Astrocyte (in vitro differentiated cells and primary cell): ENCODE measurements at regions not wholly inside any gene's neighbourhood (a gene's known extent, or its start where the extent isn't known, plus 50 kb on each side); places are given as distances from the start of the nearest gene placed in this dataset.

Experiments
- DNase-seq: peaks from one replicate; pipeline ENCODE4 v3.0.0-alpha.2; 2010; ENCODE audit warnings: low read depth
- FAIRE-seq: peaks from 2 replicates; lab custom pipeline; 2011; peaks lifted over from hg19 to GRCh38; lab: Jason Lieb, UNC
- H2AFZ ChIP-seq: 2 replicates; pipeline ENCODE4 v1.6.0; 2012; ENCODE audit warnings: low read depth, low read length, inconsistent platforms
- H3K27ac ChIP-seq: 2 replicates; pipeline ENCODE4 v1.5.1; 2011; ENCODE audit warnings: low read depth, low read length, inconsistent platforms
- H3K27me3 ChIP-seq: 2 replicates; pipeline ENCODE4 v1.6.0; 2011; ENCODE audit warnings: low read length, inconsistent platforms; ENCODE audit not compliant: insufficient read depth
- H3K36me3 ChIP-seq: 2 replicates; pipeline ENCODE4 v1.5.1; 2011; ENCODE audit warnings: low read length, inconsistent platforms; ENCODE audit not compliant: insufficient read depth
- H3K4me1 ChIP-seq: 2 replicates; pipeline ENCODE4 v1.5.1; 2011; ENCODE audit warnings: low read length, inconsistent platforms; ENCODE audit not compliant: insufficient read depth
- H3K4me2 ChIP-seq: 2 replicates; pipeline ENCODE4 v1.6.0; 2012; ENCODE audit warnings: low read length, inconsistent platforms
- H3K4me3 ChIP-seq: 2 replicates; pipeline ENCODE4 v1.5.1; 2011; ENCODE audit warnings: low read depth, mild to moderate bottlenecking, low read length, inconsistent platforms; ENCODE audit not compliant: insufficient read depth
- H3K79me2 ChIP-seq: 2 replicates; pipeline ENCODE4 v1.6.0; 2012; ENCODE audit warnings: mild to moderate bottlenecking, low read length, inconsistent platforms; ENCODE audit not compliant: insufficient read depth
- H3K9ac ChIP-seq: 2 replicates; pipeline ENCODE4 v1.6.0; 2012; ENCODE audit warnings: mild to moderate bottlenecking, low read length, inconsistent platforms
- H3K9me3 ChIP-seq: 2 replicates; pipeline ENCODE4 v1.5.1; 2012; ENCODE audit warnings: low read depth, mild to moderate bottlenecking, low read length, inconsistent platforms; ENCODE audit not compliant: insufficient read depth
- H4K20me1 ChIP-seq: 2 replicates; pipeline ENCODE4 v1.6.0; 2012; ENCODE audit warnings: low read length, inconsistent platforms; ENCODE audit not compliant: insufficient read depth
- H3K27ac Mint-ChIP-seq: one replicate; pipeline ENCODE4 v1.8.0; 2021; ENCODE audit warnings: mild to moderate bottlenecking, mixed read lengths; ENCODE audit not compliant: unreplicated experiment
- H3K27me3 Mint-ChIP-seq: one replicate; pipeline ENCODE4 v1.8.0; 2021; ENCODE audit warnings: low read depth, mixed read lengths; ENCODE audit not compliant: unreplicated experiment
- H3K36me3 Mint-ChIP-seq: one replicate; pipeline ENCODE4 v1.8.0; 2021; ENCODE audit warnings: low read depth, mixed read lengths; ENCODE audit not compliant: unreplicated experiment
- H3K4me1 Mint-ChIP-seq: one replicate; pipeline ENCODE4 v1.8.0; 2021; ENCODE audit warnings: low read depth, mixed read lengths; ENCODE audit not compliant: unreplicated experiment
- H3K4me3 Mint-ChIP-seq: one replicate; pipeline ENCODE4 v1.8.0; 2021; ENCODE audit warnings: mild to moderate bottlenecking, moderate library complexity, mixed read lengths; ENCODE audit not compliant: unreplicated experiment
- H3K9me3 Mint-ChIP-seq: one replicate; pipeline ENCODE4 v1.8.0; 2021; ENCODE audit warnings: mild to moderate bottlenecking, mixed read lengths; ENCODE audit not compliant: unreplicated experiment
- CTCF ChIP-seq: IDR thresholded peaks from 2 replicates; pipeline ENCODE4 v1.5.1; 2011; ENCODE audit warnings: low read depth, mild to moderate bottlenecking, inconsistent platforms, low read length, moderate library complexity; ENCODE audit not compliant: insufficient read depth
- EZH2 ChIP-seq: IDR thresholded peaks from 2 replicates; pipeline ENCODE4 v1.6.1; 2012; ENCODE audit warnings: mild to moderate bottlenecking, low read length, inconsistent platforms; ENCODE audit not compliant: insufficient read depth

- H3K27me3 ChIP-seq: no peaks in the 10 kb centered on the region
- H3K27ac ChIP-seq: no peak overlapping the region
- no peaks in the 10 kb centered on the region for H3K4me1 Mint-ChIP-seq
- no peaks in the 10 kb centered on the region for H3K9me3 ChIP-seq
- H3K27me3 Mint-ChIP-seq: no peaks in the 10 kb centered on the region
- H3K4me3 ChIP-seq: no peak overlapping the region
- no peak for TF ChIP-seq EZH2
- DNase-seq: no peak
- H3K4me1 ChIP-seq: no peaks in the 10 kb centered on the region
- no peak overlapping the region for H3K9ac ChIP-seq
- H3K4me3 Mint-ChIP-seq: no peak overlapping the region
- H3K9me3 Mint-ChIP-seq: no peaks in the 10 kb centered on the region
- H3K4me2 ChIP-seq: no peak overlapping the region
- H3K36me3 ChIP-seq: no peaks in the 10 kb centered on the region
- H4K20me1 ChIP-seq: no peaks in the 10 kb centered on the region
- no peak overlapping the region for H2AFZ ChIP-seq
- H3K27ac Mint-ChIP-seq: no peak overlapping the region
- H3K36me3 Mint-ChIP-seq: no peaks in the 10 kb centered on the region
- no peak for FAIRE-seq
- no peaks in the 10 kb centered on the region for H3K79me2 ChIP-seq
Measured at GRCh38 chr3:157840564-157840963, 265.7 kb downstream of the SHOX2 start.

GRCh38 chr3:157838457-157838856, 267.8 kb downstream of the SHOX2 start:
- Histone ChIP-seq H3K79me2 (no peaks in the 10 kb centered on the region), H3K27me3 (no peaks in the 10 kb centered on the region), H2AFZ (no peak overlapping the region), H3K27ac (no peak overlapping the region), H3K36me3 (no peaks in the 10 kb centered on the region), H3K4me1 (no peaks in the 10 kb centered on the region), H3K9ac (no peak overlapping the region), H3K4me3 (no peak overlapping the region), H3K4me2 (no peak overlapping the region), H4K20me1 (no peaks in the 10 kb centered on the region), H3K9me3 (no peaks in the 10 kb centered on the region)
- no peaks in the 10 kb centered on the region for H3K27me3 Mint-ChIP-seq
- no peaks in the 10 kb centered on the region for H3K9me3 Mint-ChIP-seq
- H3K36me3 Mint-ChIP-seq: no peaks in the 10 kb centered on the region
- no peak overlapping the region for H3K27ac Mint-ChIP-seq
- H3K4me3 Mint-ChIP-seq: no peak overlapping the region
- DNase-seq (no peak), FAIRE-seq (no peak)
- TF ChIP-seq EZH2 (no peak), CTCF (no peak)
- no peaks in the 10 kb centered on the region for H3K4me1 Mint-ChIP-seq

- TF ChIP-seq EZH2 (no peak), CTCF (no peak)
- H3K27ac Mint-ChIP-seq: no peak overlapping the region
- Histone ChIP-seq H3K27me3 (no peaks in the 10 kb centered on the region), H3K4me3 (no peak overlapping the region), H3K36me3 (no peaks in the 10 kb centered on the region), H3K4me2 (no peak overlapping the region), H4K20me1 (no peaks in the 10 kb centered on the region), H2AFZ (no peak overlapping the region), H3K9ac (no peak overlapping the region), H3K9me3 (no peaks in the 10 kb centered on the region), H3K4me1 (no peaks in the 10 kb centered on the region), H3K27ac (no peak overlapping the region), H3K79me2 (no peaks in the 10 kb centered on the region)
- H3K27me3 Mint-ChIP-seq: no peaks in the 10 kb centered on the region
- H3K36me3 Mint-ChIP-seq: no peaks in the 10 kb centered on the region
- no peaks in the 10 kb centered on the region for H3K9me3 Mint-ChIP-seq
- no peak for FAIRE-seq
- no peak for DNase-seq
- H3K4me1 Mint-ChIP-seq: peaks cover 5% of the 10 kb centered on the region
- H3K4me3 Mint-ChIP-seq: no peak overlapping the region
Measured at GRCh38 chr3:157837336-157837735, 268.9 kb downstream of the SHOX2 start.
